ENCODE measurements at regions not wholly inside any gene's neighbourhood (a gene's known extent, or its start where the extent isn't known, plus 50 kb on each side); places are given as distances from the start of the nearest gene placed in this dataset.
A peak's percentile ranks its signal among the peaks of the same experiment; 100 is the strongest.

- no peaks in the 10 kb centered on the region for H3K9me3 ChIP-seq (ENCODE audit: control insufficient read depth, insufficient read depth, low read length)
- no peak overlapping the region for H3K4me3 ChIP-seq (ENCODE audit: low read depth, low read length)
- WGBS (ENCODE audit: insufficient coverage) = 100% methylated on average over 1 of the region's 2 CpGs
- no peaks in the 10 kb centered on the region for H3K27me3 ChIP-seq (ENCODE audit: control insufficient read depth, insufficient read depth, low read length)
- H3K36me3 ChIP-seq (ENCODE audit: control insufficient read depth, insufficient read depth, low read length) = no peaks in the 10 kb centered on the region
- H3K4me1 ChIP-seq (ENCODE audit: control insufficient read depth, insufficient read depth, low read length) = peaks cover 20% of the 10 kb centered on the region
- no peak overlapping the region for H3K27ac ChIP-seq (ENCODE audit: low read depth, low read length)
- DNase-seq (ENCODE audit: low read depth in 4 of 6, low spot score in 6 of 6) = peak in 1 of 6 donors; percentile 35
Measured at GRCh38 chr10:110420401-110421193, 77.1 kb upstream of the DUSP5 start.

DNA sequence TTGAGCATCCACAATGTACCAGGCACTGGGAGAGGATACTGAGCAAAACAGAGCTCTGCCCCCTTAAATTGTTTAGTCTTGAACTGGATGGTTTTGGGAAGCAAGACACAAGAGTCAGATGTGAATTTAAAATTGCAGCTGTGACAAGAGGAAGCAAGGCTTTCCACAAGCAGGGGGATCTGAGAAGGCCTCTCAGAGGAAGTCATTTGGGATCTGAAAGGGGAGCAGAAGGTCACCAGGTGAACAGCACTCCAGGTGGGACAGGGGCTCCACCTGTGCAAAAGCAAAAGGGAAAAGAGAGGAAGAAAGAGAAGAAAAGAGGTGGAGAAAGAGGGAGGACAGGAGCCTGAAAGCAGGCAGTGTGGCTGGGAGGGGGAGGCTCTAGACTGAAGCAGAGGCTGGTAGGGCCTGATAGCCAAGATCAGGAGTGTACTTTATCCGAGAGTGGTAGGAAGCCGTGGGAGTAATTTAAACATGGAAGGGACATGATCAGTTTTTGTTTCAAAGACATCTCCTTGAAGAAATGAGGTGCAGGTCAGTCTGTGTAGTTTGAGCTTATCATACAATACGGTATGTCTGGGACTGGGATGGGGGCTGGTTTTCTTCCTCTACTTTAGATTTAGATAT is 76.1 kb upstream of the DUSP5 start:
- no peaks in the 10 kb centered on the region for H3K36me3 ChIP-seq (ENCODE audit: control insufficient read depth, insufficient read depth, low read length)
- H3K27me3 ChIP-seq (ENCODE audit: control insufficient read depth, insufficient read depth, low read length) = no peaks in the 10 kb centered on the region
- WGBS (ENCODE audit: insufficient coverage) = 75% methylated on average over 2 of the region's 3 CpGs
- DNase-seq (ENCODE audit: low read depth in 4 of 6, low spot score in 6 of 6) = no peak
- H3K27ac ChIP-seq (ENCODE audit: low read depth, low read length) = no peak overlapping the region
- no peaks in the 10 kb centered on the region for H3K9me3 ChIP-seq (ENCODE audit: control insufficient read depth, insufficient read depth, low read length)
- H3K4me3 ChIP-seq (ENCODE audit: low read depth, low read length) = no peak overlapping the region
- peaks cover 20% of the 10 kb centered on the region for H3K4me1 ChIP-seq (ENCODE audit: control insufficient read depth, insufficient read depth, low read length)

DNA sequence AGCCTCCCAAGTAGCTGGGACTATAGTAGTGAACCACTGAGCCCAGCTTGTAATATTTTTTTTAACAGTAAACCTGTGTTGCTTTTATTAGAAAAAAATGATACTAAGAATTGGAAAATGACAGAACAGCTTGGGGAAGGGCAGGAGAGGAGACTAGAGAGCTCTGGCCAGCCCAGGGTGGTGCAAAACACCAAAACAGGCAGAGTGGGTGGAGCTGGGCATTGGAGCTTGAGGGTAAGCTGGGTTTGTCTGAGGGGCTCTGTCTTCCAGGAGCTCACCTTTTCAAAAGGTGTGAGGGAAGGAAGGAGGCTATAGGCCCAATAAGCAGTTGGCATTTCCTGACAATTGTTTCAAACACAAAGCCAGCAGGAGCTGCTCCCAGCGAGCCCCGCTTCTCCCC is 75.2 kb upstream of the DUSP5 start:
- H3K4me3 ChIP-seq (ENCODE audit: low read depth, low read length) = no peak overlapping the region
- 86% methylated on average over 1 of the region's 2 CpGs for WGBS (ENCODE audit: insufficient coverage)
- peaks cover 20% of the 10 kb centered on the region for H3K4me1 ChIP-seq (ENCODE audit: control insufficient read depth, insufficient read depth, low read length)
- no peaks in the 10 kb centered on the region for H3K36me3 ChIP-seq (ENCODE audit: control insufficient read depth, insufficient read depth, low read length)
- DNase-seq (ENCODE audit: low read depth in 4 of 6, low spot score in 6 of 6) = no peak
- no peaks in the 10 kb centered on the region for H3K27me3 ChIP-seq (ENCODE audit: control insufficient read depth, insufficient read depth, low read length)
- H3K27ac ChIP-seq (ENCODE audit: low read depth, low read length) = no peak overlapping the region
- H3K9me3 ChIP-seq (ENCODE audit: control insufficient read depth, insufficient read depth, low read length) = no peaks in the 10 kb centered on the region

DNA sequence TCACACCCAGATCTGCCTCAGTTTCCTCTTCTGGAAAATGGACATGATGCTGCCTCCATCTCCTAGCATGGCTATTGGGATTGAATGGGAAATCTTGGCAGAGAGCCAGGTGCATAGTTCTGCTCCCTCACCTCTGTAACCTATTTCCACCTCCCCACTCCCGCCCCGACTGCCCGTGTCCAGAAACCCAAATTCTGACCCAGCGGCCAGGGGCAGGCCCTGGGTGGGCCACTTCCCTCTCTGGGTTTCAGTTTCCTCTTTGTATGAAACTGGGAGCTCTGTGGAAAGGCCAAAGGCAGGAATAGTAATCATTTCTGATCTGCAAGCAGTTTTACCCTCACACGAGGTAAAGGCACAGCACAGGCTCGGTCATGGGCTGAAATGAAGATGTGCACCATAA is 74.1 kb upstream of the DUSP5 start:
- peaks cover 20% of the 10 kb centered on the region for H3K4me1 ChIP-seq (ENCODE audit: control insufficient read depth, insufficient read depth, low read length)
- whole genome bisulfite sequencing (ENCODE audit: insufficient coverage) = 84% methylated on average over 4 of the region's 6 CpGs
- H3K27me3 ChIP-seq (ENCODE audit: control insufficient read depth, insufficient read depth, low read length) = no peaks in the 10 kb centered on the region
- H3K9me3 ChIP-seq (ENCODE audit: control insufficient read depth, insufficient read depth, low read length) = no peaks in the 10 kb centered on the region
- no peak overlapping the region for H3K27ac ChIP-seq (ENCODE audit: low read depth, low read length)
- H3K36me3 ChIP-seq (ENCODE audit: control insufficient read depth, insufficient read depth, low read length) = no peaks in the 10 kb centered on the region
- no peak overlapping the region for H3K4me3 ChIP-seq (ENCODE audit: low read depth, low read length)
- DNase-seq (ENCODE audit: low read depth in 4 of 6, low spot score in 6 of 6) = no peak

DNA sequence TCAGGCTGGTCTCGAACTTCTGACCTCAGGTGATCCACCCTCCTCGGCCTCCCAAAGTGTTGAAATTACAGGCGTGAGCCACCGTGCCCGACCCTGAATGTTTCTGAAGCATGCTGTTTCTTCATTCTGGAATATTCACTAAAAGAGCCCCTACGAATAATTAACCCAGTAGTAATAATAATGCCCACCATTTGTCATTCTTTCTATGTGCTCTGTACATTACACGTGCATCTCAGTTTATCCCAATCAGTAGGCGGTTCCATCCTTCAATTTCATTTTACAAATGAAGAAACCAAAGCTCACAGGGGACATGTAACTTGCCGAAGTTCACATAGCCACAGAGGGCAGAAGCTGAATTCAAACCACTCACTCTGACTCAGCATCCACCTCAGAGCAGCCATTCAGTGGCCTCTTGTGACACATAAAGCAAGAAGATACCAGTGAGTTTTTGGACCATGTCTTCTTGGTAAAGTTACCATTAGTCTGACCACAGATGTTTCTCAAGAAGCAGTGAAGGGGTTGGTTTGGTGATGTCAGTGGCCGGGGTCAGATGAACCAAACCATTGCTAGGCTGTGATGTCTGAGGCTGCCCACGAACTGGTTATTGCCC is 71.9 kb upstream of the DUSP5 start:
- H3K36me3 ChIP-seq (ENCODE audit: control insufficient read depth, insufficient read depth, low read length) = no peaks in the 10 kb centered on the region
- DNase-seq (ENCODE audit: low read depth in 4 of 6, low spot score in 6 of 6) = no peak
- H3K27ac ChIP-seq (ENCODE audit: low read depth, low read length) = peak overlapping the region; percentile 74
- H3K9me3 ChIP-seq (ENCODE audit: control insufficient read depth, insufficient read depth, low read length) = no peaks in the 10 kb centered on the region
- H3K4me1 ChIP-seq (ENCODE audit: control insufficient read depth, insufficient read depth, low read length) = peaks cover 16% of the 10 kb centered on the region
- H3K4me3 ChIP-seq (ENCODE audit: low read depth, low read length) = no peak overlapping the region
- WGBS (ENCODE audit: insufficient coverage) = 93% methylated on average over 9 of the region's 11 CpGs
- H3K27me3 ChIP-seq (ENCODE audit: control insufficient read depth, insufficient read depth, low read length) = no peaks in the 10 kb centered on the region

DNA sequence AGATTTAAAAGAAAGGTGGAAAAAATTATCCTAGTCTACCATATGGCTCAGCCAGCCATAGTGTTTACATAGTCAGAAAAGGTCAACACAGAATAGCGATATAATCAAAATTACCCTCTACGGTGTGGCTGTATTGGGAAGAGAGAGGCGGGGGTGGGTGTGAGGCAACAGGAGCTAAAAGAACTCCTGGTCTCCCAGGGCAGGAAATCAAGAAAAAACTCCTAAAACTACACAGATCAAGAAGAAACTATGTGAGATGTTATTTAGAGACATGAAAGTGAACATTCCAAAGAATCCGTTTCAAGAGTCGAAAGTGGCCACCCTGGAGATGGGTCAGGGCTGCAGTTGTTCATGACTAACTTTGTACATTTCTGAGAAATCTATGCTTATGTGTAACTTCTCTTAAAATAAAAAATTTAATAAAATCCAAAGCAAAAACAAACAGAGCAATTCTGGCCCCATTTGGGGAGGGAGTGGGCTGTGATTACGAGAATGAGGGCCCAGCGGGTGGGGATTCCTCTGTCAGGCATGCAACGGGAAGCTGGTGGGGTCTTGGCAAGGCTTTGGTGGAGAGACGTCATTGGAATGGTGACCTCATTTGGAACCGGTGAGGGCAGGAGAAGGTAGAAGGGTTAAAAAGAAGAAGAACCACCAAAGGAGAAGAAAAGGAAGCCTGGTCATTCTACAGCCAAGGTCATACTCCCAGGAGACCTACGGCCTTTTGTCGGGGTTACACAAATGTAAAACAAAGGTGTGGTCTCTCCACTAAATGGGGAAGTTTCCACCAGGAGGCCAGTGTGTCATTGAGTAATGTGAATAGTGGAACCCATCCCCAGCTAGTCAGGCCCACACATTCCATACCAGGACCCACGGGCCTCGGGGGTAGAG is 71.2 kb upstream of the DUSP5 start:
- WGBS (ENCODE audit: insufficient coverage) = 57% methylated on average over 5 of the region's 14 CpGs
- DNase-seq (ENCODE audit: low read depth in 4 of 6, low spot score in 6 of 6) = peak in 1 of 6 donors; percentile 65

GRCh38 chr10:110429301-110429700 is 68.4 kb upstream of the DUSP5 start:
- H3K4me3 ChIP-seq (ENCODE audit: low read depth, low read length) = no peak overlapping the region
- H3K36me3 ChIP-seq (ENCODE audit: control insufficient read depth, insufficient read depth, low read length) = no peaks in the 10 kb centered on the region
- no peak overlapping the region for H3K27ac ChIP-seq (ENCODE audit: low read depth, low read length)
- no peak for DNase-seq (ENCODE audit: low read depth in 4 of 6, low spot score in 6 of 6)
- H3K27me3 ChIP-seq (ENCODE audit: control insufficient read depth, insufficient read depth, low read length) = no peaks in the 10 kb centered on the region
- no peaks in the 10 kb centered on the region for H3K4me1 ChIP-seq (ENCODE audit: control insufficient read depth, insufficient read depth, low read length)
- WGBS (ENCODE audit: insufficient coverage) = 85% methylated on average over 2 of the region's 2 CpGs
- peaks cover 2% of the 10 kb centered on the region for H3K9me3 ChIP-seq (ENCODE audit: control insufficient read depth, insufficient read depth, low read length)

More for the DNA sequence above, 71.2 kb upstream of the DUSP5 start:
- Histone ChIP-seq H3K36me3 (ENCODE audit: control insufficient read depth, insufficient read depth, low read length) (no peaks in the 10 kb centered on the region), H3K9me3 (ENCODE audit: control insufficient read depth, insufficient read depth, low read length) (no peaks in the 10 kb centered on the region), H3K27ac (ENCODE audit: low read depth, low read length) (peak overlapping the region; percentile 74), H3K4me1 (ENCODE audit: control insufficient read depth, insufficient read depth, low read length) (peaks cover 16% of the 10 kb centered on the region), H3K4me3 (ENCODE audit: low read depth, low read length) (no peak overlapping the region), H3K27me3 (ENCODE audit: control insufficient read depth, insufficient read depth, low read length) (no peaks in the 10 kb centered on the region)

DNA sequence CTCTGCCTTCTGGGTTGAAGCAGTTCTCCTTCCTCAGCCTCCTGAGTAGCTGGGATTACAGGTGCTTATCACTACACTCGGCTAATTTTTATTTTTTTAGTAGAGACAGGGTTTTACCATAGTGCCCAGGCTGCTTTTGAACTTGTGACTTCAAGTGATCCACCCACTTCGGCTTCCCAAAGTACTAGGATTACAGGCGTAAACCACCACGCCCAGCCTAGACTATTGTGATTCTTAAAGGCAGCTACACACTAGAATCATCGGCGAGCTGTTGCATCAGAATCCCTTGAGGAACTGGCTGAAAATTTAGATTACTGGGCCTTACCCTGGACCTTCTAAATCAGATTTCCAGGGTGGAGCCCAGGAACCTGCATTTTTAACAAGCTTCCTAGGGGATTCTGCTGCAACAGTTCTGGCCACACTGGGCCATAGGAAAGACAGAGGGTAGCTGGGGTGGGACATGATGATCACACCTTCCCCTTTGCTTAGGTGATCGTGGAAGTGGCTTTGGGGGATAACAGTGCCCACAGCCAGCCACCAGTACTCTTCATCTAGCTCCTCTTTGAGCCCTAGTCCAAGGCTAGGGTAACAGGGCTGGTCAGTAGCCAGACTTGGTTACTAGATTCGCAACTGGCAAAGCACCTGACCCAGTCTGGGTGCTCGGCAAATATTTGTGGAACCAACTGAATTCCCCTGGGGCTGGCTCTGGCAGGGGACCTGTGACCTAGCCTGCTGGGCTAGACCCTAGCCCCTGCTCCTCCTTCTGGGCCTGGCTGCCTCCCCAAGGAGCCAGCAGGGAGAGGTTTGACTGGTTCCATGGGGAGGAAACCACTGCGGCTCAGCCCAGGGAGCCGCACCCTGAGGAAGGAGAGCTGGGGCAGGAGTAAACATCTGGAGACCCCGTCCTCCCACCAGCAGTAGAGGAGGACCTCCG is 67.1 kb upstream of the DUSP5 start:
- H3K4me1 ChIP-seq (ENCODE audit: control insufficient read depth, insufficient read depth, low read length) = no peaks in the 10 kb centered on the region
- no peaks in the 10 kb centered on the region for H3K36me3 ChIP-seq (ENCODE audit: control insufficient read depth, insufficient read depth, low read length)
- H3K27ac ChIP-seq (ENCODE audit: low read depth, low read length) = no peak overlapping the region
- H3K4me3 ChIP-seq (ENCODE audit: low read depth, low read length) = no peak overlapping the region
- H3K9me3 ChIP-seq (ENCODE audit: control insufficient read depth, insufficient read depth, low read length) = peaks cover 2% of the 10 kb centered on the region
- no peak for DNase-seq (ENCODE audit: low read depth in 4 of 6, low spot score in 6 of 6)
- WGBS (ENCODE audit: insufficient coverage) = 92% methylated on average over 11 of the region's 13 CpGs
- H3K27me3 ChIP-seq (ENCODE audit: control insufficient read depth, insufficient read depth, low read length) = no peaks in the 10 kb centered on the region
